GM18507 (cell line): ENCODE measurements at regions not wholly inside any gene's neighbourhood (a gene's known extent, or its start where the extent isn't known, plus 50 kb on each side); places are given as distances from the start of the nearest gene placed in this dataset.
"Not testable (repeated sequence)": the region's sequence is repeated elsewhere in the genome, so short reads cannot be mapped to it uniquely, and the experiment has no call there.

Experiments
- DNase-seq: peaks from one replicate; pipeline ENCODE4 v3.0.0; 2011; ENCODE audit warnings: low read depth; ENCODE audit not compliant: insufficient read length; ENCODE audit errors: extremely low spot score
- FAIRE-seq: peaks from 2 replicates; lab custom pipeline; 2011; peaks lifted over from hg19 to GRCh38; lab: Jason Lieb, UNC

- DNase-seq (no peak), FAIRE-seq (no peak)
These were observed 554.5 kb downstream of the STIM2 start for GRCh38 chr4:27414887-27415731.

DNA sequence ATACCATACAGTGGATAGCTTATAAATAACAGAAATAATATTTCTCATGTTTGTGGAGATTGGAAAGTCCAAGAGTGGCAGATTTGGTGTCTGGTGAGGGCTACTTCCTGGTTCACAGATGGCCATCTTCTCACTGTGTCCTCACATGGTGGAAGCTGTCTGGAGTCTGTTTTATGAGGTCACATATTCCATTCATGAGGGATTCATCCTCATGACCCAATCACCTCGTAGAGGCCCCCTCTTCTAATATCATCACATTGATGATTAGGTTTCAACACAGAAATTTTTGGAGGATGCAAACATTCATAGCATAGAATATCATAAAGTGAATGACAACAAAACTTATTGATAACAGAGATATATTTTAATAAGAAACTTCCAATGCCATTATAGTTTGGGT lies 568.0 kb downstream of the STIM2 start:
- no peak for DNase-seq
- FAIRE-seq = no peak

GRCh38 chr4:27429364-27429871 lies 568.8 kb downstream of the STIM2 start:
- DNase-seq (no peak), FAIRE-seq (no peak)

- FAIRE-seq (no peak), DNase-seq (no peak)
These were observed 581.5 kb downstream of the STIM2 start for GRCh38 chr4:27442146-27442545.

DNA sequence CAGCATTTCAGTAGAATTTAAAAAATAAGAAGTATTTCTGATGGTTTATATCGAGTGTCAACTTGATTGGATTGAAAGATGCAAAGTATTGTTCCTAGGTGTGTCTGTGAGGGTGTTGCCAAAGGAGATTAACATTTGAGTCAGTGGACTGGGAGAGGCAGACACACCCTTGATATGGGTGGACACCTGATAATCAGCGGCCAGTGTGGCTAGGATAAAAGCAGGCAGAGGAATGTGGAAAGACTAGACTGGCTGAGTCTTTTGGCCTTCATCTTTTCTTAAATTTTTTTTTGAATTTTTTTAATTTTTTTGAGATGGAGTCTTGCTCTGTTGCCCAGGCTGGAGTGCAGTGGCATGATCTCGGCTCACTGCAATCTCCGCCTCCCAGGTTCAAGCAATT lies 582.0 kb downstream of the STIM2 start:
- DNase-seq, FAIRE-seq: not testable (repeated sequence)

GRCh38 chr4:27463816-27464215 lies 603.2 kb downstream of the STIM2 start:
- no peak for DNase-seq
- no peak for FAIRE-seq

GRCh38 chr4:27467351-27467750 lies 606.7 kb downstream of the STIM2 start:
- FAIRE-seq (no peak), DNase-seq (no peak)

GRCh38 chr4:27472364-27472763 lies 611.7 kb downstream of the STIM2 start:
- FAIRE-seq (no peak), DNase-seq (no peak)

DNA sequence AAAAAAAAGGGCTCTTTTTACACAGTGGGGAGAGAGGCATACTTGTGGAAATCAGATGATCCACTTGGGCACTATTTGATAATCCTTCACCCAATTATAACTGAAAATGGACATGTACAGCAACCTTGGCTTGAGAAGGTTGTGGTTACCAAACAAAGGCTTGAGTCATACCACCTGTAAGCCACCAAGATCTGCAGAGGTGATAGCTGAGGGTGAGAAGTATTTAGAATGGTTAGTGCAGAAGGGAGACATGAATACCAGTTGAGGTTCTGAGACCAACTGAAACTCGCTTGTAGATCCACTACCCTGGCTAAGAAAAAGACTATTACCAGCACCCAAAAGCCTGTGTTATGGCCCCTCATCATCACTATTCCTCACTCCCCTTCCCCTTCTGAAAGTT lies 614.0 kb downstream of the STIM2 start:
- FAIRE-seq = no peak
- no peak for DNase-seq

DNA sequence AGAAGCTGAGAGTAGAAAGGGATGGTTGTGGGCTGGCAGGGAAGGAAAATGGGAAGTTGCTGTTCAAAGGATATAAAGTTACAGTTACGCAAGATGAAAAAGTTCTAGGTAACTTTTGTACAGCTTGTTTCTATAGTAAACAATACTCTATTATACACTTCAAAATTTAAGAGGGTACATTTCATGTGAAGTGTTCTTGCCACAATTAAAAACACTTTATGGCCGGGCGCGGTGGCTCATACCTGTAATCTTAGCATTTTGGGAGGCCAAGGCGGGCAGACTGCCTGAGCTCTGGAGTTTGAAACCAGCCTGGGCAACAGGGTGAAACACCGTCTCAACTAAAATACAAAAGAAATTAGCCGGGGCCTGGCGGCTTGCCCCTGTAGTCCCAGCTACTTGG lies 623.6 kb downstream of the STIM2 start:
- FAIRE-seq = no peak

DNA sequence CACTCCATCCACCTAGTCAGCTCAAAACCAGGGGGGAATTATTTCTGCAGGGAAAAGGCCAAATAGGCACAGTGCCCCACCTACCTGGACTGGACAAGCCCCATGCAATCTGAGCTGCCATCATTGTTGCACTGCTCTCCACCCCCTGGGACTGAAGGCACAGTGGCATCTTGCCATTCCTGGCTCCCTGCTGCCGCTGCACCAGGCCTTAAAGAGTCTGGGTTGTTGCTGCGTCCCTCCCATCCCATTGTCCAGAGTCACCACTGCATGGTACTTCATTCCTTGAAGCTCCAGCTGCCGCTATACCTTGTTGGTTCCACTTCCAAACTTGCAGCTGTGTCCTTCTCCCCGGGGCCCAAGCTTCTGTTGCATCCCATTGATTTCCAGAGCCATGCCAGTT lies 629.7 kb downstream of the STIM2 start:
- no peak for FAIRE-seq

More for the DNA sequence above, 623.6 kb downstream of the STIM2 start:
- no peak for DNase-seq

DNA sequence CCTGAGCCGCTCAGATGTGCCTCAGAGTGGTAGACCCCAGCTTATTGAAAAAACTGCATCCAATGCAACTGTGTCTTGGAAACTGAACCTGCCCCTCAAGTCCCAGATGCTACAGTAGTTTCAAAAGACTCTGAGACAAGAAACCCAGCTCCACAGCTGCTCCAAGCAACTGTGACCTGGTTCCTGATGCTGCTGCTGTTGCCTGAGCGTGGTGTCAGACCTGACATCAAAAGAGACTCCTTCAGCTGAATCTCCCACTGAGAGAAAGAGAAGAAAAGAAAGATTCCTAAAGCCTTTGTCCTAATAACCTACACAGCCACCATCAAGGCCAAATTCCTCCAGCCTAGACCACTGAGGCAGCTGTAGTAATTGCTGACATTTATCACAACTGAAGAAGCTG lies 630.1 kb downstream of the STIM2 start:
- FAIRE-seq (no peak), DNase-seq (no peak)

More for the DNA sequence above, 629.7 kb downstream of the STIM2 start:
- DNase-seq = no peak

GRCh38 chr4:27506401-27506800 lies 645.8 kb downstream of the STIM2 start:
- FAIRE-seq (no peak), DNase-seq (no peak)

DNA sequence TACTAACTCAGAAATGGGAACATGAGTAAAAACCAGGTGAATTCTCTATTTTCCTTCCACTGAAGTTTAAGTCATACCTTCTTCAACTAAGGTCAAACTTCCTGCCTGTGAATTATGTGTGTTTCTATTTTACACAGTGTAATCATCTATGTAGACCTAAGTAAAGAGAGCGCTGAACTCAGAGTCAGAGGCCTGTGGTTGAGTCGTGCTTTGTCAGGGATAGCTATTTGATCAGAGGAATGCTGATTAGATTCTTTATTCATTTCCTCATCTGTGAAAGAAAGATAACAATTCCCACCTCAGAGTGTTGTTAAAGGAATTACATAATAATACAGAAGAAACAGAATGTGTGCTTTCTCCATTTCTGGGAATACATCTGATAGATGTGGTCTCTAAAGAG lies 654.1 kb downstream of the STIM2 start:
- DNase-seq (no peak), FAIRE-seq (no peak)

DNA sequence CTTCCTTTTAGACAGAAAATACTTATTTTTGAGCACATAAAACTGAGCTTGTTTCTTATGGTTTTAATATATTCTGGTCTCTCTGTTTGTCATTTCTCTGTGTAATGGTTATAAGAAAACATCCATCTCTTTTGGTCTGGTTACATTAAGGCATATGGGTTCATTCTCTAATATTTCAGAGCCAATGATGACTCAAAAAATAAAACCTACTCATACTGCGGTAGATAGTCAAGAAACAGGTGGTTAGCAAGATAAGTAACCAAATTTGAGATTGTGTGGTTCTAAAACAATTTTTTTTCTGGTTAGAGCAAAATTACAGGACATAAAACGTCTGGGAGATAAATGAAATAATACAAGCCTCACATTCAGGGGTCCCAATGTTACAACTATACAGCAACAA lies 654.5 kb downstream of the STIM2 start:
- no peak for FAIRE-seq
- no peak for DNase-seq

DNA sequence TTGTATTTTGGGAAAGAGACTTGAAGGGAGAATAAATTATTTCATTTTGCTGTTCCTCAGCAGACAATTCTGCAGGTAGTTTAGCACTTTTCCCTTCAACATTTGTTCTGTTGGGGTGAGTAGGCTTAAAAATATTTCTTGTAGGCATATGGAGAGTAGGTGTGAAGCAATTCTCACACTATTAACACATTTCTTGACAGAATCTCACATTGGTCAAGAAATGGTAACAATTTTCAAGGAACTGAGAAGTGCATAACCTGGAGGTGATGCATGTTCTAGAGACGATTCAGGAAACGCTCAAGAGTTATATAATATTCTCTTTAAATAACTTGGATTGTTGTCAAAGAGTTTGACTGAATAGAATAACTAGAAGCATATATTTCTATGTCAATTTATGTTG lies 658.2 kb downstream of the STIM2 start:
- FAIRE-seq = no peak
- DNase-seq = no peak

- DNase-seq (no peak), FAIRE-seq (no peak)
These were observed 663.6 kb downstream of the STIM2 start for GRCh38 chr4:27524224-27524623.

- DNase-seq (no peak), FAIRE-seq (no peak)
These were observed 673.8 kb downstream of the STIM2 start for GRCh38 chr4:27534488-27534887.

DNA sequence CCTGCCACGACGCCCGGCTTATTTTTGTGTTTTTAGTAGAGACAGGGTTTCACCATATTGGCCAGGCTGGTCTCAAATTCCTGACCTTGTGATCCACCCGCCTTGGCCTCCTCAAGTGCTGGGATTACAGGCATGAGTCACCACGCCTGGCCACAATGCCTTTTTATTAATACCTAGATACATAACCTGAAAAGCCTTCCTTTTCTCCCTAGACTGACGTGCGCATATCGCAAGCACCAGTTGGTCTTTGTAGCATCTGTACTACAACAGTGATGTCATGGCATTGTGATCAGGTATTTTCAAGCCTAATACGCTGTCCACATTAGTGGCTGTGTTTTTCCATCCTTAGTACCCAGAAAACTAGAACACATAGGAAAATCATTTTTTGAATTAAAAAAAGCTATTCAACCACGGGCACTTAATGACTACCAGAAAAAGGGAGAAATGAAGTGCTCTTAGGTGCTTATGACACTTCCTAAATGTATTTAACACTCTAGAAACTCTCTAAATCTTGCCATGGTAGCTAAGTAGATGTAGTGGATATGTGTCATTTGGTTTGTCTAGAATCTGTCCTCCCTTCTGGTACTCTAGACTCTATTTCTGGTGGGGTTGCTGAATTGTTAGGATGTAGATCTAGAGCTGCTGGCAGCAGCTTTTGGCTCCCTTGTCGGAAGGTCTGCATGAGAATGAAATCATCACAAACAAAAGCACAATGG lies 707.8 kb downstream of the STIM2 start:
- FAIRE-seq = no peak
- DNase-seq = no peak

DNA sequence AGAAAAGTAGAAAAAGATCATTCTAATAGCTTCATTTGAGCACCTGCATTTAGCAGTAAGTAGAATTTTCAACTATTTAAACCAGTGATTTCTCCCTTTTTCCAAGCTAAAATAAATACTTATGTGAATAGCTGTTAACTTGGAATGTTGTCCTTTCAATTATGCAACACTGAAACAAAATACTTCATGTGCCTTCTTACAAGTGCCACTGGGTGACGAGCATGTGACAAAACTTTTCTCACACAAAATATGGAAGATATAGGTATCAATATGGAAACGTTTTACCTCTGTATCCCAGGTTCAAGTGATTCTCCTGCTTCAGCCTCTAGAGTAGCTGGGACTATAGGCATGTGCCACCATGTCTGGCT lies 708.3 kb downstream of the STIM2 start:
- FAIRE-seq = no peak
- DNase-seq = no peak

- FAIRE-seq (no peak), DNase-seq (no peak)
These were observed 714.1 kb downstream of the STIM2 start for GRCh38 chr4:27574743-27575142.
